ENCODE measurements at regions not wholly inside any gene's neighbourhood (a gene's known extent, or its start where the extent isn't known, plus 50 kb on each side); places are given as distances from the start of the nearest gene placed in this dataset.

GRCh38 chr3:162139841-162140240 is 643.2 kb downstream of the OTOL1 start:
- 27 to 67% (median 44%) methylated on average over 1 of the region's 1 CpG for WGBS, 4 donors
- Histone ChIP-seq H3K36me3 (replicated peaks in 1 of 2) (no peaks in the 10 kb centered on the region), H3K27ac (no peak overlapping the region), H3K4me3 (no peak overlapping the region), H3K9me3 (replicated peaks in 1 of 3) (no peaks in the 10 kb centered on the region), H3K4me1 (replicated peaks in 1 of 2) (no peaks in the 10 kb centered on the region), H3K27me3 (no peaks in the 10 kb centered on the region)
- intact Hi-C loops (cut with DNase I), result no loop called here
- TF ChIP-seq CTCF (IDR thresholded peaks at IDR 0.05) (no peak), POLR2A (IDR thresholded peaks at IDR 0.05) (no peak)
- DNase-seq, result no peak

- Histone ChIP-seq H3K9me3 (replicated peaks in 1 of 3) (no peaks in the 10 kb centered on the region), H3K4me1 (replicated peaks in 1 of 2) (no peaks in the 10 kb centered on the region), H3K36me3 (replicated peaks in 1 of 2) (no peaks in the 10 kb centered on the region), H3K4me3 (no peak overlapping the region), H3K27ac (no peak overlapping the region), H3K27me3 (no peaks in the 10 kb centered on the region)
- WGBS, 4 donors, result 33 to 68% (median 38%) methylated on average over 1 to 2 of the region's 2 CpGs
- intact Hi-C loops (cut with DNase I), result no loop called here
- no peak for DNase-seq
- no peak for TF ChIP-seq POLR2A (IDR thresholded peaks at IDR 0.05)
- TF ChIP-seq CTCF (IDR thresholded peaks at IDR 0.05), result no peak
Observed at GRCh38 chr3:162141272-162141791, 644.7 kb downstream of the OTOL1 start.

GRCh38 chr3:162142511-162142910 is 645.9 kb downstream of the OTOL1 start:
- H3K27me3 ChIP-seq, result no peaks in the 10 kb centered on the region
- H3K4me3 ChIP-seq, result no peak overlapping the region
- intact Hi-C loops (cut with DNase I), result no loop called here
- no peak for DNase-seq
- 83 to 95% (median 88%) methylated on average over 2 of the region's 2 CpGs for WGBS, 4 donors
- no peak overlapping the region for H3K27ac ChIP-seq
- H3K36me3 ChIP-seq (replicated peaks in 1 of 2), result no peaks in the 10 kb centered on the region
- H3K4me1 ChIP-seq (replicated peaks in 1 of 2), result no peaks in the 10 kb centered on the region
- TF ChIP-seq POLR2A (IDR thresholded peaks at IDR 0.05), result no peak
- TF ChIP-seq CTCF (IDR thresholded peaks at IDR 0.05), result no peak
- H3K9me3 ChIP-seq (replicated peaks in 1 of 3), result no peaks in the 10 kb centered on the region

GRCh38 chr3:162143180-162143579 is 646.6 kb downstream of the OTOL1 start:
- intact Hi-C loops (cut with DNase I), result no loop called here
- Histone ChIP-seq H3K4me1 (replicated peaks in 1 of 2) (no peaks in the 10 kb centered on the region), H3K9me3 (replicated peaks in 1 of 3) (no peaks in the 10 kb centered on the region), H3K4me3 (no peak overlapping the region), H3K36me3 (replicated peaks in 1 of 2) (no peaks in the 10 kb centered on the region), H3K27me3 (no peaks in the 10 kb centered on the region), H3K27ac (no peak overlapping the region)
- TF ChIP-seq POLR2A (IDR thresholded peaks at IDR 0.05), result no peak
- TF ChIP-seq CTCF (IDR thresholded peaks at IDR 0.05), result no peak
- DNase-seq, result no peak
